ENCODE measurements at regions not wholly inside any gene's neighbourhood (a gene's known extent, or its start where the extent isn't known, plus 50 kb on each side); places are given as distances from the start of the nearest gene placed in this dataset.

GRCh38 chr6:150651808-150652470 lies 52.3 kb downstream of the PLEKHG1 start:
- Histone ChIP-seq H3K36me3 (ENCODE audit: insufficient read depth, low read length) (no peaks in the 10 kb centered on the region), H3K4me2 (ENCODE audit: low read length) (no peak overlapping the region), H3K9ac (ENCODE audit: low read length) (no peak overlapping the region), H3K4me1 (ENCODE audit: insufficient read depth, low read length) (no peaks in the 10 kb centered on the region), H3K27ac (ENCODE audit: low read depth, low read length) (no peak overlapping the region), H3K9me3 (ENCODE audit: insufficient read depth, low read depth, low read length) (no peaks in the 10 kb centered on the region), H3K27me3 (ENCODE audit: insufficient read depth, low read length) (no peaks in the 10 kb centered on the region), H3K4me3 (ENCODE audit: insufficient read depth, low read depth, low read length) (no peak overlapping the region), H3K79me2 (ENCODE audit: insufficient read depth, low read length) (no peaks in the 10 kb centered on the region), H2AFZ (ENCODE audit: low read depth, low read length) (no peak overlapping the region), H4K20me1 (ENCODE audit: insufficient read depth, low read length) (no peaks in the 10 kb centered on the region)
- Mint-ChIP-seq H3K27me3 (ENCODE audit: low read depth, unreplicated experiment) (no peaks in the 10 kb centered on the region), H3K4me3 (ENCODE audit: unreplicated experiment) (no peak overlapping the region), H3K4me1 (ENCODE audit: low read depth, unreplicated experiment) (peaks cover 10% of the 10 kb centered on the region), H3K27ac (ENCODE audit: unreplicated experiment) (no peak overlapping the region), H3K9me3 (ENCODE audit: unreplicated experiment) (peaks cover 2% of the 10 kb centered on the region), H3K36me3 (ENCODE audit: low read depth, unreplicated experiment) (no peaks in the 10 kb centered on the region)
- peak; percentile 66 for DNase-seq (ENCODE audit: low read depth)
- TF ChIP-seq EZH2 (IDR thresholded peaks at IDR 0.05; ENCODE audit: insufficient read depth, low read length) (no peak), CTCF (IDR thresholded peaks at IDR 0.05; ENCODE audit: insufficient read depth, low read depth, low read length) (no peak)
- no peak for FAIRE-seq

GRCh38 chr6:150652848-150653613 lies 53.3 kb downstream of the PLEKHG1 start:
- Histone ChIP-seq H3K79me2 (ENCODE audit: insufficient read depth, low read length) (no peaks in the 10 kb centered on the region), H4K20me1 (ENCODE audit: insufficient read depth, low read length) (no peaks in the 10 kb centered on the region), H2AFZ (ENCODE audit: low read depth, low read length) (no peak overlapping the region), H3K4me2 (ENCODE audit: low read length) (no peak overlapping the region), H3K9me3 (ENCODE audit: insufficient read depth, low read depth, low read length) (no peaks in the 10 kb centered on the region), H3K27ac (ENCODE audit: low read depth, low read length) (no peak overlapping the region), H3K36me3 (ENCODE audit: insufficient read depth, low read length) (no peaks in the 10 kb centered on the region), H3K4me3 (ENCODE audit: insufficient read depth, low read depth, low read length) (no peak overlapping the region), H3K4me1 (ENCODE audit: insufficient read depth, low read length) (no peaks in the 10 kb centered on the region), H3K9ac (ENCODE audit: low read length) (no peak overlapping the region), H3K27me3 (ENCODE audit: insufficient read depth, low read length) (no peaks in the 10 kb centered on the region)
- no peaks in the 10 kb centered on the region for H3K36me3 Mint-ChIP-seq (ENCODE audit: low read depth, unreplicated experiment)
- TF ChIP-seq EZH2 (IDR thresholded peaks at IDR 0.05; ENCODE audit: insufficient read depth, low read length) (no peak), CTCF (IDR thresholded peaks at IDR 0.05; ENCODE audit: insufficient read depth, low read depth, low read length) (no peak)
- no peaks in the 10 kb centered on the region for H3K27me3 Mint-ChIP-seq (ENCODE audit: low read depth, unreplicated experiment)
- H3K27ac Mint-ChIP-seq (ENCODE audit: unreplicated experiment), result no peak overlapping the region
- peak; percentile 28 for DNase-seq (ENCODE audit: low read depth)
- FAIRE-seq, result no peak
- no peak overlapping the region for H3K4me3 Mint-ChIP-seq (ENCODE audit: unreplicated experiment)
- peaks cover 10% of the 10 kb centered on the region for H3K4me1 Mint-ChIP-seq (ENCODE audit: low read depth, unreplicated experiment)
- peaks cover 2% of the 10 kb centered on the region for H3K9me3 Mint-ChIP-seq (ENCODE audit: unreplicated experiment)

GRCh38 chr6:150654608-150655007 lies 54.9 kb downstream of the PLEKHG1 start:
- H3K4me3 ChIP-seq (ENCODE audit: insufficient read depth, low read depth, low read length), result no peak overlapping the region
- FAIRE-seq, result no peak

More at GRCh38 chr6:150654608-150655007, 54.9 kb downstream of the PLEKHG1 start:
- Histone ChIP-seq H3K27me3 (ENCODE audit: insufficient read depth, low read length) (no peaks in the 10 kb centered on the region), H2AFZ (ENCODE audit: low read depth, low read length) (no peak overlapping the region), H3K4me1 (ENCODE audit: insufficient read depth, low read length) (no peaks in the 10 kb centered on the region), H3K9me3 (ENCODE audit: insufficient read depth, low read depth, low read length) (no peaks in the 10 kb centered on the region), H4K20me1 (ENCODE audit: insufficient read depth, low read length) (no peaks in the 10 kb centered on the region), H3K79me2 (ENCODE audit: insufficient read depth, low read length) (no peaks in the 10 kb centered on the region), H3K9ac (ENCODE audit: low read length) (no peak overlapping the region), H3K36me3 (ENCODE audit: insufficient read depth, low read length) (no peaks in the 10 kb centered on the region), H3K27ac (ENCODE audit: low read depth, low read length) (no peak overlapping the region), H3K4me2 (ENCODE audit: low read length) (no peak overlapping the region)
- DNase-seq (ENCODE audit: low read depth), result no peak
- Mint-ChIP-seq H3K9me3 (ENCODE audit: unreplicated experiment) (peaks cover 2% of the 10 kb centered on the region), H3K27ac (ENCODE audit: unreplicated experiment) (no peak overlapping the region), H3K36me3 (ENCODE audit: low read depth, unreplicated experiment) (no peaks in the 10 kb centered on the region), H3K27me3 (ENCODE audit: low read depth, unreplicated experiment) (no peaks in the 10 kb centered on the region), H3K4me1 (ENCODE audit: low read depth, unreplicated experiment) (peaks cover 10% of the 10 kb centered on the region), H3K4me3 (ENCODE audit: unreplicated experiment) (no peak overlapping the region)
- no peak for TF ChIP-seq CTCF (IDR thresholded peaks at IDR 0.05; ENCODE audit: insufficient read depth, low read depth, low read length)
- no peak for TF ChIP-seq EZH2 (IDR thresholded peaks at IDR 0.05; ENCODE audit: insufficient read depth, low read length)
